IPS-NIHi7 (cell line): ENCODE measurements at regions not wholly inside any gene's neighbourhood (a gene's known extent, or its start where the extent isn't known, plus 50 kb on each side); places are given as distances from the start of the nearest gene placed in this dataset.

Experiments used
- DNase-seq: peaks from one replicate; pipeline ENCODE4 v3.0.0; 2012; ENCODE audit warnings: mixed read lengths; ENCODE audit errors: extremely low spot score

GRCh38 chr10:113420057-113420732, 132.7 kb upstream of the HABP2 start:
- DNase-seq = no peak

- DNase-seq = no peak
These were observed 131.8 kb upstream of the HABP2 start for GRCh38 chr10:113420733-113421675.

GRCh38 chr10:113422371-113422770, 130.5 kb upstream of the HABP2 start:
- DNase-seq = no peak

GRCh38 chr10:113423981-113424721, 128.7 kb upstream of the HABP2 start:
- no peak for DNase-seq

- no peak for DNase-seq
These were observed 127.8 kb upstream of the HABP2 start for GRCh38 chr10:113425008-113425407.

GRCh38 chr10:113425541-113425951, 127.3 kb upstream of the HABP2 start:
- no peak for DNase-seq

GRCh38 chr10:113426181-113426877, 126.5 kb upstream of the HABP2 start:
- no peak for DNase-seq

- no peak for DNase-seq
These were observed 125.6 kb upstream of the HABP2 start for GRCh38 chr10:113427236-113427735.

- no peak for DNase-seq
These were observed 124.9 kb upstream of the HABP2 start for GRCh38 chr10:113427811-113428558.

GRCh38 chr10:113430634-113431397, 122.0 kb upstream of the HABP2 start:
- DNase-seq = no peak

GRCh38 chr10:113431398-113432160, 121.3 kb upstream of the HABP2 start:
- no peak for DNase-seq

- DNase-seq = no peak
These were observed 119.1 kb upstream of the HABP2 start for GRCh38 chr10:113433711-113434110.

GRCh38 chr10:113434315-113434714, 118.5 kb upstream of the HABP2 start:
- DNase-seq = no peak

- DNase-seq = no peak
These were observed 117.9 kb upstream of the HABP2 start for GRCh38 chr10:113434950-113435349.

- DNase-seq = no peak
These were observed 117.0 kb upstream of the HABP2 start for GRCh38 chr10:113435881-113436280.

- no peak for DNase-seq
These were observed 116.0 kb upstream of the HABP2 start for GRCh38 chr10:113436851-113437250.

- no peak for DNase-seq
These were observed 114.2 kb upstream of the HABP2 start for GRCh38 chr10:113438652-113439051.

- DNase-seq = no peak
These were observed 111.6 kb upstream of the HABP2 start for GRCh38 chr10:113441220-113441619.

- DNase-seq = no peak
These were observed 111.1 kb upstream of the HABP2 start for GRCh38 chr10:113441686-113442270.
